Nephron progenitor cell (in vitro differentiated cells): ENCODE measurements at regions not wholly inside any gene's neighbourhood (a gene's known extent, or its start where the extent isn't known, plus 50 kb on each side); places are given as distances from the start of the nearest gene placed in this dataset.
"Not testable (repeated sequence)": the region's sequence is repeated elsewhere in the genome, so short reads cannot be mapped to it uniquely, and the experiment has no call there.

Experiments
- DNase-seq: peaks from one replicate; pipeline ENCODE4 v3.0.0; 2021
- H3K27ac Mint-ChIP-seq: 2 replicates; pipeline ENCODE4 v1.8.0; 2021; ENCODE audit warnings: mild to moderate bottlenecking, moderate library complexity, mixed read lengths
- H3K27me3 Mint-ChIP-seq: 2 replicates; pipeline ENCODE4 v1.8.0; 2021; ENCODE audit warnings: mild to moderate bottlenecking, low read depth, mixed read lengths; ENCODE audit not compliant: poor library complexity
- H3K36me3 Mint-ChIP-seq: 2 replicates; pipeline ENCODE4 v1.8.0; 2021; ENCODE audit warnings: low read depth, mixed read lengths
- H3K4me1 Mint-ChIP-seq: 2 replicates; pipeline ENCODE4 v1.8.0; 2021; ENCODE audit warnings: mixed read lengths
- H3K4me3 Mint-ChIP-seq: 2 replicates; pipeline ENCODE4 v1.8.0; 2021; ENCODE audit warnings: mild to moderate bottlenecking, moderate library complexity, mixed read lengths
- H3K9me3 Mint-ChIP-seq: 2 replicates; pipeline ENCODE4 v1.8.0; 2021; ENCODE audit warnings: mild to moderate bottlenecking, moderate library complexity, mixed read lengths
- TF ChIP-seq, protein P1 (sequence below): fragments of 200-600 bp; sonication (generic); IDR thresholded peaks from 2 replicates; pipeline ENCODE4 v1.5.0; 2021; ENCODE audit warnings: antibody characterized with exemption

- Mint-ChIP-seq H3K9me3 (peaks cover 38% of the 10 kb centered on the region), H3K4me3 (no peak overlapping the region), H3K36me3 (peaks cover 8% of the 10 kb centered on the region), H3K27ac (no peak overlapping the region), H3K27me3 (peaks cover 8% of the 10 kb centered on the region), H3K4me1 (peaks cover 4% of the 10 kb centered on the region)
- TF ChIP-seq, protein P1, sequence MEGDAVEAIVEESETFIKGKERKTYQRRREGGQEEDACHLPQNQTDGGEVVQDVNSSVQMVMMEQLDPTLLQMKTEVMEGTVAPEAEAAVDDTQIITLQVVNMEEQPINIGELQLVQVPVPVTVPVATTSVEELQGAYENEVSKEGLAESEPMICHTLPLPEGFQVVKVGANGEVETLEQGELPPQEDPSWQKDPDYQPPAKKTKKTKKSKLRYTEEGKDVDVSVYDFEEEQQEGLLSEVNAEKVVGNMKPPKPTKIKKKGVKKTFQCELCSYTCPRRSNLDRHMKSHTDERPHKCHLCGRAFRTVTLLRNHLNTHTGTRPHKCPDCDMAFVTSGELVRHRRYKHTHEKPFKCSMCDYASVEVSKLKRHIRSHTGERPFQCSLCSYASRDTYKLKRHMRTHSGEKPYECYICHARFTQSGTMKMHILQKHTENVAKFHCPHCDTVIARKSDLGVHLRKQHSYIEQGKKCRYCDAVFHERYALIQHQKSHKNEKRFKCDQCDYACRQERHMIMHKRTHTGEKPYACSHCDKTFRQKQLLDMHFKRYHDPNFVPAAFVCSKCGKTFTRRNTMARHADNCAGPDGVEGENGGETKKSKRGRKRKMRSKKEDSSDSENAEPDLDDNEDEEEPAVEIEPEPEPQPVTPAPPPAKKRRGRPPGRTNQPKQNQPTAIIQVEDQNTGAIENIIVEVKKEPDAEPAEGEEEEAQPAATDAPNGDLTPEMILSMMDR: no peak
- no peak for DNase-seq
Observed at GRCh38 chr2:65901756-65902155, 469.4 kb upstream of the SPRED2 start.

DNA sequence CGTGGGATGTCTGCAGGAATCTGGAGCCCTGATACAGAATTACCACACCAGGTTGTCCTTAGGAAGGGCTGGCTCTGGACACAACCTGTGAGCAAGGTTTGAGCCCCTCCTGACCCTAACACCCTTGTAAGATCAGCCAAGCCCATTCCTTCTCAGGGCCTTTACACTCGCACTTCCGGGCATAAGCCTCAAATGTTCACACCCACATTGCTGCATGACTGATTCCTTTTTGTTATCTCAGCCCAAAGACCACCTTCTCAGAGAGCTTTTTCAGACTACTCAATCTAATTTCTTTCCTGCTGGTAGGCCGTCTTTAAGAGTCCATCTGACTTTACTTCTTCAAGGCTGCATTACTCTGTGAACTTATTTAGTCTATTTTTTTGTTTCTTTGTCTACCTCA, 464.0 kb upstream of the SPRED2 start:
- Mint-ChIP-seq H3K4me1 (peaks cover 4% of the 10 kb centered on the region), H3K9me3 (peaks cover 59% of the 10 kb centered on the region), H3K27me3 (peaks cover 9% of the 10 kb centered on the region), H3K27ac (no peak overlapping the region), H3K36me3 (peaks cover 16% of the 10 kb centered on the region), H3K4me3 (no peak overlapping the region)
- no peak for DNase-seq
- TF ChIP-seq, protein P1: no peak

- DNase-seq, H3K27me3 Mint-ChIP-seq, H3K27ac Mint-ChIP-seq, H3K4me3 Mint-ChIP-seq, H3K4me1 Mint-ChIP-seq: not testable (repeated sequence)
- Mint-ChIP-seq H3K36me3 (peaks cover 26% of the 10 kb centered on the region), H3K9me3 (peaks cover 68% of the 10 kb centered on the region)
Observed at GRCh38 chr2:65890131-65890530, 457.7 kb upstream of the SPRED2 start.

- Mint-ChIP-seq H3K36me3 (no peaks in the 10 kb centered on the region), H3K27me3 (peaks cover 6% of the 10 kb centered on the region), H3K9me3 (peaks cover 20% of the 10 kb centered on the region), H3K4me3 (no peak overlapping the region), H3K27ac (no peak overlapping the region), H3K4me1 (no peaks in the 10 kb centered on the region)
- TF ChIP-seq, protein P1: no peak
- no peak for DNase-seq
Observed at GRCh38 chr2:65885266-65885665, 452.9 kb upstream of the SPRED2 start.

- DNase-seq: peak; percentile 29
- H3K4me3 Mint-ChIP-seq: no peak overlapping the region
- peak overlapping the region; percentile 52 for H3K27ac Mint-ChIP-seq
- H3K4me1 Mint-ChIP-seq: peaks cover 16% of the 10 kb centered on the region
- TF ChIP-seq, protein P1: no peak
- no peaks in the 10 kb centered on the region for H3K36me3 Mint-ChIP-seq
- H3K9me3 Mint-ChIP-seq: peaks cover 4% of the 10 kb centered on the region
- peaks cover 6% of the 10 kb centered on the region for H3K27me3 Mint-ChIP-seq
Observed at GRCh38 chr2:65881592-65881991, 449.2 kb upstream of the SPRED2 start.

- Mint-ChIP-seq H3K9me3 (no peaks in the 10 kb centered on the region), H3K27me3 (no peaks in the 10 kb centered on the region), H3K36me3 (no peaks in the 10 kb centered on the region), H3K4me3 (no peak overlapping the region), H3K4me1 (peaks cover 16% of the 10 kb centered on the region), H3K27ac (no peak overlapping the region)
- TF ChIP-seq, protein P1: no peak
- DNase-seq: no peak
Observed at GRCh38 chr2:65880436-65880835, 448.0 kb upstream of the SPRED2 start.
